ENCODE measurements at regions not wholly inside any gene's neighbourhood (a gene's known extent, or its start where the extent isn't known, plus 50 kb on each side); places are given as distances from the start of the nearest gene placed in this dataset.

- Histone ChIP-seq H3K27ac (peak overlapping the region in 1 of 4 donors; percentile 36), H3K36me3 (no peaks in the 10 kb centered on the region), H3K27me3 (no peaks in the 10 kb centered on the region), H3K9me3 (peaks cover 0 to 5% (median 0%) of the 10 kb centered on the region in 3 donors), H3K4me3 (no peak overlapping the region), H3K4me1 (no peaks in the 10 kb centered on the region)
- TF ChIP-seq CTCF (IDR thresholded peaks at IDR 0.05) (no peak), POLR2A (IDR thresholded peaks at IDR 0.05) (no peak)
- WGBS, 2 donors: 72 to 75% methylated on average over 4 of the region's 4 CpGs
- intact Hi-C loops (cut with DNase I): no loop called here
- no peak for DNase-seq
Measured at GRCh38 chr10:90598513-90598912, 259.3 kb downstream of the HTR7 start.

DNA sequence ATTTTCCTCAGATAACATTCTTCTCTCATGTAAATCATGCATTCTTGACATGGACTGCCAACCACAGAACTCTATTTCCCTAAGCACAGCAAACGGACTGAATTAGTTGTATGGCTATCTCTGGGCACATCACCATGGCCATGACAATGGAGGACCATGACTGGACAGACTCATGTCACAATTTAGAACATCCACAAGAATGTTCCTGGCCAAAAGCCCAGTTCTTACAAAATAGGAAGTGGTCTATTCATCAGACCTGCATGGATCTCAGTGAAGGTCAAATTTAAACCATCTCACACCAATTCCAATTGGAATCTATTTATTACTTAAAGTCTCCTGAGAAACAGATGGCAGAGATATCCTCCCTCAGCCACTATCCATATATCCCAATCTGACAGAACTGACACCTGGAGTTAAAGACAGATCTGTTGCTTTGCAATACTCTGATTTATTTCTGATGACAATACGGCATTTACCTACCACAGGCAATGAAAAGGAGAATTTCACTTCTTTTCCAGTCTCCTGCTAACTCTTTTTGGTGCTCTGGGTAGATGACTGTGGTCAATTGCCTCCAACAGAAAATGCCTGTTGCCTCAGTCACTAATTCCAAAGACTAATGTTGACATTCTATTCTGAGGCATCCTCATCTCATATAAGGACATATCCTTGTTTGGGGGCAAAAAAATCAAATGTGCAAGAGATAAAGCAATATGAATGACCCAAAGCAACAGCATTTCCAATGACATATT lies 254.8 kb downstream of the HTR7 start:
- TF ChIP-seq POLR2A (IDR thresholded peaks at IDR 0.05): no peak
- TF ChIP-seq CTCF (IDR thresholded peaks at IDR 0.05): no peak

GRCh38 chr10:90604636-90605035 lies 253.2 kb downstream of the HTR7 start:
- TF ChIP-seq CTCF (IDR thresholded peaks at IDR 0.05) (no peak), POLR2A (IDR thresholded peaks at IDR 0.05) (no peak)
- H3K9me3 ChIP-seq: peaks cover 0 to 5% (median 0%) of the 10 kb centered on the region in 3 donors
- no peaks in the 10 kb centered on the region for H3K36me3 ChIP-seq
- H3K27ac ChIP-seq: no peak overlapping the region
- H3K27me3 ChIP-seq: no peaks in the 10 kb centered on the region
- intact Hi-C loops (cut with DNase I): no loop called here
- no peak overlapping the region for H3K4me3 ChIP-seq
- H3K4me1 ChIP-seq: no peaks in the 10 kb centered on the region
- DNase-seq: no peak

More for the DNA sequence above, 254.8 kb downstream of the HTR7 start:
- WGBS, 2 donors: 58 to 75% methylated on average over 2 of the region's 2 CpGs
- no peak overlapping the region for H3K27ac ChIP-seq
- H3K4me1 ChIP-seq: no peaks in the 10 kb centered on the region
- no peaks in the 10 kb centered on the region for H3K36me3 ChIP-seq
- no peak overlapping the region for H3K4me3 ChIP-seq
- peaks cover 0 to 5% (median 0%) of the 10 kb centered on the region in 3 donors for H3K9me3 ChIP-seq
- intact Hi-C loops (cut with DNase I): no loop called here
- DNase-seq: no peak
- no peaks in the 10 kb centered on the region for H3K27me3 ChIP-seq

DNA sequence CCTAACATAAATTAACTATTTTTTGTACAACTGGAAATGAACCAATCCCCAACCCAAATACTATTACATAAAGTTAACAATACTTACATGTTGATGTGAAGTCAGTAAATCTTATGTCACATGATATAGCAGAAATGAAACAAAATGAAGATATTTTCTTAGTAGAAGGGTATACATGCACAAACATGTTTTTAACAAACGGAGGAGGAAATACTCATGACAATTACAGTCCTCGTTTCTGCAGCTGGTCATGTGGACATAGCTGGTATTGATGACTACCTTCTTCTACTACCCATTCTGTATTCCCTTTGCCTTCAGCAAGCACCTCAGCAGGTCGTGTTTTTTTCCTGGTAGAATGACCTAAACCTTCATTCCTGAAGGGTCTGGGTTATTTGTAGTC lies 252.3 kb downstream of the HTR7 start:
- no peak for DNase-seq
- TF ChIP-seq POLR2A (IDR thresholded peaks at IDR 0.05): no peak
- TF ChIP-seq CTCF (IDR thresholded peaks at IDR 0.05): no peak
- WGBS, 2 donors: 24 to 28% methylated on average over 3 of the region's 3 CpGs

DNA sequence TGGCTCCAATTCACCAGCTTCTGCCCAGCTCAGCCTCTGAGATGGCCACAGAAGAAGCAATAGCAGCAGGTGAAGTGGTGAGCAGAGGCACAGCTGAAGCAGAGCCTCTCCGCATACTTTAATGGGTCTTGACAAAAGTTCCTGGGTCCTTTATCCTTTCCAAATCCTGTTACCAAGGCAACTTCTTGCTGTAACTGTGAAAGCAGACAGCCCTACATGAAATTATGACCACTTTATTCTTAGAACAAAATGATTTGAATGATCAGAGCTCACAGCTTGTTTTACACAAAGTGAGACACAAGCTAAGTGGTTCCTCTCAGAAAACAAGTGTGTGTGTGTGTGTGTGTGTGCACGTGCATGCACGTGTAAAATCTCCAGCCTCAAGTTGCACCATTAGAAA lies 245.6 kb downstream of the HTR7 start:
- intact Hi-C loops (cut with DNase I): no loop called here
- WGBS, 2 donors: 62 to 68% methylated on average over 3 of the region's 3 CpGs
- no peak for DNase-seq
- no peaks in the 10 kb centered on the region for H3K36me3 ChIP-seq
- no peaks in the 10 kb centered on the region for H3K9me3 ChIP-seq
- H3K27me3 ChIP-seq: no peaks in the 10 kb centered on the region
- TF ChIP-seq POLR2A (IDR thresholded peaks at IDR 0.05) (no peak), CTCF (IDR thresholded peaks at IDR 0.05) (no peak)
- no peaks in the 10 kb centered on the region for H3K4me1 ChIP-seq
- H3K27ac ChIP-seq: no peak overlapping the region
- H3K4me3 ChIP-seq: no peak overlapping the region

More for the DNA sequence above, 252.3 kb downstream of the HTR7 start:
- Histone ChIP-seq H3K36me3 (no peaks in the 10 kb centered on the region), H3K9me3 (peaks cover 0 to 5% (median 0%) of the 10 kb centered on the region in 3 donors), H3K4me1 (no peaks in the 10 kb centered on the region), H3K4me3 (no peak overlapping the region), H3K27ac (no peak overlapping the region), H3K27me3 (no peaks in the 10 kb centered on the region)
- intact Hi-C loops (cut with DNase I): no loop called here
